ENCODE measurements at regions not wholly inside any gene's neighbourhood (a gene's known extent, or its start where the extent isn't known, plus 50 kb on each side); places are given as distances from the start of the nearest gene placed in this dataset.

- TF ChIP-seq POLR2A (conservative IDR thresholded peaks at IDR 0.05) (no peak), RNF2 (IDR thresholded peaks at IDR 0.05) (no peak), USF2 (CRISPR knock-in tag; IDR thresholded peaks at IDR 0.05) (no peak)
Measured at GRCh38 chr20:20950620-20951019, 155.5 kb downstream of the LINC00237 start.

All from K562 (cell line).